ENCODE measurements at regions not wholly inside any gene's neighbourhood (a gene's known extent, or its start where the extent isn't known, plus 50 kb on each side); places are given as distances from the start of the nearest gene placed in this dataset.

DNA sequence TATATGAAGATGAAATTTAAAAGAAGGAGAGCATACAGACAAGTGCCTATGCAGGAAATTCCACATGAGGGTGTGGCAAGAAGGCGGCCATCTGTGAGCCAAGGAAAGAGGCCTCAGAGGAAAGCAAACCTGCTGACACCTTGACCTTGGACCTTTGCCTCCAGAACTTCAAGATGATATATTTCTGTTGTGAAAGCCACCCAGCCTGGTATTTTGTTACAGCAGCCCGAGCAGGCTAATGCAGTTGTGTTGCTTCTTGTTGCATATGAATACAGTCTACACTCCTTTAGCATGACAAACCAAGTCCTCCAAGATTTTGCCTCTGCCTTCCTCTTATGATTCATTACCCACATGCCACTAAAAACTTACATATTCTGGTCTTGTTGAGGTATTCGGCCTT, 374.8 kb upstream of the TRIB2 start:
- Mint-ChIP-seq H3K4me1 (no peaks in the 10 kb centered on the region), H3K36me3 (no peaks in the 10 kb centered on the region), H3K4me3 (no peak overlapping the region), H3K27ac (no peak overlapping the region), H3K9me3 (peaks cover 5% of the 10 kb centered on the region)
- no peak for DNase-seq (ENCODE audit: low spot score in 2 of 2)
- no peak for ATAC-seq

GRCh38 chr2:12343141-12343540, 373.6 kb upstream of the TRIB2 start:
- H3K4me3 Mint-ChIP-seq: no peak overlapping the region
- no peak for DNase-seq (ENCODE audit: low spot score in 2 of 2)
- H3K9me3 Mint-ChIP-seq: peaks cover 5% of the 10 kb centered on the region
- no peak for ATAC-seq
- H3K4me1 Mint-ChIP-seq: no peaks in the 10 kb centered on the region
- H3K36me3 Mint-ChIP-seq: no peaks in the 10 kb centered on the region
- no peak overlapping the region for H3K27ac Mint-ChIP-seq

GRCh38 chr2:12347066-12347493, 369.7 kb upstream of the TRIB2 start:
- Mint-ChIP-seq H3K36me3 (no peaks in the 10 kb centered on the region), H3K4me1 (no peaks in the 10 kb centered on the region), H3K9me3 (peaks cover 5% of the 10 kb centered on the region), H3K27ac (no peak overlapping the region), H3K4me3 (no peak overlapping the region)
- DNase-seq (ENCODE audit: low spot score in 2 of 2): no peak
- no peak for ATAC-seq

DNA sequence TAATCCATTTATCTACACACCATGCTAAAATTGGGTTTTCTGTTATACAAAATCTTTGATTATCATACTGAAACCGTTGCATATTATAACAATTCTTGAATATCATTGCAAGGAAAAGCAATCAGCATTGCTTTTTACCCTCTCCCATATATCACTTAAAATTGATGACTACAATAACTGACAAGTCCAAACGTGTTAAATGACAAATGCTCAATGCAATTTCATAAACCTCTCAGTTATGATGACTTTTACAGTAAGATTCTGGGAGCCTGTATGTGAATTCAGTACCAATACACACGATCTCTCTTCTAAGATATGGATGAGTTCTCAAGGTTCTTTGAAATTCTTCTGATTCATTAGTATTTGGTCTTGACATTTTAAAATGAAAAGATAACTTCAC, 368.5 kb upstream of the TRIB2 start:
- DNase-seq (ENCODE audit: low spot score in 2 of 2) (no peak), ATAC-seq (no peak)
- peaks cover 5% of the 10 kb centered on the region for H3K9me3 Mint-ChIP-seq
- H3K36me3 Mint-ChIP-seq: no peaks in the 10 kb centered on the region
- no peaks in the 10 kb centered on the region for H3K4me1 Mint-ChIP-seq
- H3K4me3 Mint-ChIP-seq: no peak overlapping the region
- no peak overlapping the region for H3K27ac Mint-ChIP-seq

- Mint-ChIP-seq H3K4me3 (no peak overlapping the region), H3K36me3 (no peaks in the 10 kb centered on the region), H3K4me1 (no peaks in the 10 kb centered on the region), H3K9me3 (no peaks in the 10 kb centered on the region), H3K27ac (no peak overlapping the region)
- no peak for ATAC-seq
- DNase-seq (ENCODE audit: low spot score in 2 of 2): no peak
Observed at GRCh38 chr2:12350821-12351220, 365.9 kb upstream of the TRIB2 start.

DNA sequence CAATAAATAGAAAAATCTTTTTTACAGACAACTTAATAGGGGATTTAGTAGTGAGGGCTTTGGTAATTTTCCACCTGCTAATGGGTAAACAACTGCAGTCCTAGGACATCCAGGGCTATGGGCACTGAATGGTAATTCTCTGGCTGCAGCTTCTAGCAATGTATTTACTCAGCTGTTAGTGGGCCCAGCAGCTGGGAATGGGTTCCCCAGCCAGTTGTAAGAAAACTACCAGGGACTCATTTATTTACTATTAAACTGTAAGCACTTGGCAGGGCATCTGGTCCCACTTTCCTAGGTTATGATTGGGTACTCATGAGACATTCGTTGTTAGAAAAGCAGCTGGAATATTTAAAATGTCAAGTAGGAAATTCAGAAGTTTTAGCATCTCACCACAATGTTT, 363.8 kb upstream of the TRIB2 start:
- Mint-ChIP-seq H3K36me3 (no peaks in the 10 kb centered on the region), H3K9me3 (no peaks in the 10 kb centered on the region), H3K27ac (no peak overlapping the region), H3K4me3 (no peak overlapping the region), H3K4me1 (no peaks in the 10 kb centered on the region)
- DNase-seq (ENCODE audit: low spot score in 2 of 2): no peak
- no peak for ATAC-seq

DNA sequence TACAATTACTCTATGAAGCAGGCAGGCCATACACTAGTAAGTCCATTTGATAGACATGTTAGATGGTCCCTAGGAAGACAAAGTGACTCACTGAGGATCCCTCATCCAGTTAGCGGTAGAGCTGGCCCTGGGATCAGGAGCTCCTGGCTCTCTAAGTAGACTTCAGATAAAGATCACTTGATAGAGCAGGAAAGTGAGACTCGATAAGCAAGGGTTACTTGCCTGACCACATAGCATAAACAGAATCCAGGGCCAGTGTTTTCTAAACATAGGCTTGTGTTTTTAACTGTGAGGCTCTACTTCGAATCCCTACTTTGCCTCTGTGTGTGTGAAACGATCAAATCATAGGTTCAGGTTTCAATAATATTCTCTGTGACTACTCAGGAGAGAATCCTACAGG, 355.2 kb upstream of the TRIB2 start:
- peaks cover 2% of the 10 kb centered on the region for H3K9me3 Mint-ChIP-seq
- no peak overlapping the region for H3K4me3 Mint-ChIP-seq
- ATAC-seq (no peak), DNase-seq (ENCODE audit: low spot score in 2 of 2) (no peak)
- H3K4me1 Mint-ChIP-seq: no peaks in the 10 kb centered on the region
- no peaks in the 10 kb centered on the region for H3K36me3 Mint-ChIP-seq
- H3K27ac Mint-ChIP-seq: no peak overlapping the region

DNA sequence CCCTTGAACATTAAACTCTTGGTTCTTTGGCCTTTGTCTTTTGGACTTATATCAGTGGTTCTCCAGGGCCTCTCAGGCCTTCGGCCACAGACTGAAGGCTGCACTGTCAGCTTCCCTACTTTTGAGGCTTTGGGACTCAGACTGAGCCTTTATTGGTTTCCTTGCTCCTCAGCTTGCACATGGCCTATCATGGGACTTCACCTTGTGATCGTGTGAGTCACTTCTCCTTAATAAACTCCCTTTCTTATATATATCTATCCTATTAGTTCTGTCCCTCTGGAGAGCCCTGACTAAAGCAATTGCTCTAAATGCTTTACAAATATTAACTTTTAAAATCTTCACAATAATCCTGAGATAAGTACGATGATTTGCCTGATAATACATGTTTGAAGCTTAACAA, 353.6 kb upstream of the TRIB2 start:
- Mint-ChIP-seq H3K36me3 (no peaks in the 10 kb centered on the region), H3K4me3 (no peak overlapping the region)
- ATAC-seq: no peak

GRCh38 chr2:12363569-12363968, 353.2 kb upstream of the TRIB2 start:
- no peaks in the 10 kb centered on the region for H3K4me1 Mint-ChIP-seq
- no peak for DNase-seq (ENCODE audit: low spot score in 2 of 2)
- no peaks in the 10 kb centered on the region for H3K36me3 Mint-ChIP-seq
- H3K9me3 Mint-ChIP-seq: peaks cover 2% of the 10 kb centered on the region
- H3K27ac Mint-ChIP-seq: no peak overlapping the region
- no peak overlapping the region for H3K4me3 Mint-ChIP-seq
- no peak for ATAC-seq

More for the DNA sequence above, 353.6 kb upstream of the TRIB2 start:
- H3K27ac Mint-ChIP-seq: no peak overlapping the region
- H3K9me3 Mint-ChIP-seq: peaks cover 2% of the 10 kb centered on the region
- H3K4me1 Mint-ChIP-seq: no peaks in the 10 kb centered on the region
- no peak for DNase-seq (ENCODE audit: low spot score in 2 of 2)

DNA sequence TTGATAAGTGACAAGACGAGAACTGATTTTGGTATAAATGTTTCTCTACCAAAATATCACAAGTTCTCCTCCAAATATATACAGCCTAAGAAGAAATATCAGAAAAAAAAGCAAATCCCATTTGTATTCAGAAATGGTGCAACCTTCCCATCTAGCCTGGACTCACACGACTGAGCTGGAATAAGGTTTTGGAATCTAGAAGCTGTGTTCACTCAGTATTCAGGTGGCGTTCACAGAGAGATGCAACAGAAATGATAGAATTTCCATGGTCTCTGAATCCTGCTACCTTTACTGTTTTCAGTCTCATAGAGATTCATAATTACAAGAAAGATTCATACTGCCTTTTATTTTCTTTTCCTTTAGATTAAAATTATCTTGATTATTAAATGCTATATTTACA, 347.2 kb upstream of the TRIB2 start:
- Mint-ChIP-seq H3K4me3 (no peak overlapping the region), H3K9me3 (peaks cover under 1% of the 10 kb centered on the region), H3K27ac (no peak overlapping the region), H3K36me3 (no peaks in the 10 kb centered on the region), H3K4me1 (no peaks in the 10 kb centered on the region)
- no peak for ATAC-seq
- no peak for DNase-seq (ENCODE audit: low spot score in 2 of 2)

DNA sequence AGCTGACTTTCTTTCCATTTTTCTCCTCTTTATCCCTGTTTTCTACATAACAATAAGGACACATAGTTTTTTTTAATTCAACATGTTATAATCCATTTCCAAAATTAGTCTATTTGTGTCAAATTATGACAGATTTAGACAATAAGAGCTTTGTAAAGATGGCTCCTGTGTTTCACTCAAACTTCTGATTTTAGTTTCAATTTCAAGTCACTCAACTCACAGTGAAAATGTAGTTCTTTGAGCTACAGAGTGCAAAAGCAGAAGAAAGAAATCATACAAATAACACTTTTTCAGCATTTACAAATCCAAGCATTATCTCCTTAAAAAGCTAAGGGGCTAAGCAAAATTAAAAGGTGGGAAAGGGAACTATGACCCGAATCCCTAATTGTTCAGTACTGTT, 340.7 kb upstream of the TRIB2 start:
- Mint-ChIP-seq H3K4me3 (no peak overlapping the region), H3K4me1 (peaks cover 8% of the 10 kb centered on the region), H3K9me3 (no peaks in the 10 kb centered on the region), H3K27ac (peak overlapping the region; percentile 5), H3K36me3 (no peaks in the 10 kb centered on the region)
- ATAC-seq: no peak
- no peak for DNase-seq (ENCODE audit: low spot score in 2 of 2)

- ATAC-seq: no peak
Observed at GRCh38 chr2:12379143-12379542, 337.6 kb upstream of the TRIB2 start.

GRCh38 chr2:12381543-12382325, 335.0 kb upstream of the TRIB2 start:
- Mint-ChIP-seq H3K4me3 (no peak overlapping the region), H3K4me1 (no peaks in the 10 kb centered on the region), H3K9me3 (no peaks in the 10 kb centered on the region), H3K36me3 (no peaks in the 10 kb centered on the region), H3K27ac (no peak overlapping the region)
- DNase-seq (ENCODE audit: low spot score in 2 of 2) (no peak), ATAC-seq (no peak)

More at GRCh38 chr2:12379143-12379542, 337.6 kb upstream of the TRIB2 start:
- Mint-ChIP-seq H3K4me3 (no peak overlapping the region), H3K27ac (no peak overlapping the region), H3K9me3 (no peaks in the 10 kb centered on the region), H3K4me1 (peaks cover 8% of the 10 kb centered on the region), H3K36me3 (no peaks in the 10 kb centered on the region)
- no peak for DNase-seq (ENCODE audit: low spot score in 2 of 2)

GRCh38 chr2:12382366-12382765, 334.4 kb upstream of the TRIB2 start:
- Mint-ChIP-seq H3K4me3 (no peak overlapping the region), H3K27ac (no peak overlapping the region), H3K4me1 (no peaks in the 10 kb centered on the region), H3K36me3 (no peaks in the 10 kb centered on the region), H3K9me3 (no peaks in the 10 kb centered on the region)
- ATAC-seq: no peak
- no peak for DNase-seq (ENCODE audit: low spot score in 2 of 2)

- H3K27ac Mint-ChIP-seq: no peak overlapping the region
- H3K9me3 Mint-ChIP-seq: no peaks in the 10 kb centered on the region
- H3K36me3 Mint-ChIP-seq: no peaks in the 10 kb centered on the region
- H3K4me3 Mint-ChIP-seq: no peak overlapping the region
- H3K4me1 Mint-ChIP-seq: no peaks in the 10 kb centered on the region
- ATAC-seq: no peak
- DNase-seq (ENCODE audit: low spot score in 2 of 2): no peak
Observed at GRCh38 chr2:12389344-12390045, 327.2 kb upstream of the TRIB2 start.

DNA sequence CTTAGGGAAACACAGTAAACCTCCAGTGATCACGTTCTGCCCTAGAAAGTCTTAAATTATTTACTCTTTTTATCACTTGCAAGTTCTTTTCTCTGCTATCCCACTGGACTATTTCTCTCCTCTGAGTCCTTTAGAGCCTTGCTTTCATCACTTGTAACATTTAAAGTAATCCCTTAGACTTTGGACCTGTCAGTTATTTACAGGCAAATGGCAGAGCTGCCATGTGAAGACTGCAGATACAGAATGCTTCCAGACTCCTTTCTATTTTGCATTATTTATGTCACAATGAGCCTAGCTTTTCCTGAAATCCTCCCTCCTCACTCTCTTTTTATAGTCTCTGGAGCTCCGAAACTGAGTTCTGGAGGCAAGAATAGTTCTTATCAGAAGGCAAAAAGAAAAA, 325.6 kb upstream of the TRIB2 start:
- H3K9me3 Mint-ChIP-seq: no peaks in the 10 kb centered on the region
- no peaks in the 10 kb centered on the region for H3K4me1 Mint-ChIP-seq
- no peaks in the 10 kb centered on the region for H3K36me3 Mint-ChIP-seq
- DNase-seq (ENCODE audit: low spot score in 2 of 2) (no peak), ATAC-seq (no peak)
- H3K4me3 Mint-ChIP-seq: no peak overlapping the region
- no peak overlapping the region for H3K27ac Mint-ChIP-seq

All from stimulated activated effector memory CD8-positive, alpha-beta T cell treated with anti-CD3 and anti-CD28 coated beads, Interleukin-12 subunit alpha, Interleukin-12 subunit beta, amount 100 ng/mL, for 72 hours (primary cell).